Myocyte (in vitro differentiated cells): ENCODE measurements at regions not wholly inside any gene's neighbourhood (a gene's known extent, or its start where the extent isn't known, plus 50 kb on each side); places are given as distances from the start of the nearest gene placed in this dataset.

Experiments
- DNase-seq: peaks from one replicate; pipeline ENCODE4 v3.0.0-alpha.2; 2012; ENCODE audit warnings: low read depth

GRCh38 chr14:87184180-87184579 is 808.8 kb downstream of the GALC start:
- no peak for DNase-seq

DNA sequence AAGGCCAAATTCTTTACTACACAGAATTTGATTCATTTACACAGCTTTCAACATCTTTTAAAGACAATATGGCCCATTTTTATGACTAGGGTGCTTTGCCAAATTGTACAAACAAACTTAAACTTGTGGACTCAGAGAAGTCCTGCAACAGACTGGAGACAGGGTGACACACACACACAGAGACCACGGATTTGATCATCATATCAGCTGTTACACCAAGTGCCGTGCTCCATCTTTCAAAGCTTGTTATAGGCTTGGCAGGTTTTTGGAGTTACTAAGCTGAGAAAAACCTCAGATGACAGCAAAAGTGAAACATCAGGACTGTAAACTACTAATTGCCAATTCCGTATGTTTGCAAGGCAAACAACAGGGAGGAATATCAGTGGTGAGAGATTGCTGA is 811.7 kb downstream of the GALC start:
- peak; percentile 31 for DNase-seq

DNA sequence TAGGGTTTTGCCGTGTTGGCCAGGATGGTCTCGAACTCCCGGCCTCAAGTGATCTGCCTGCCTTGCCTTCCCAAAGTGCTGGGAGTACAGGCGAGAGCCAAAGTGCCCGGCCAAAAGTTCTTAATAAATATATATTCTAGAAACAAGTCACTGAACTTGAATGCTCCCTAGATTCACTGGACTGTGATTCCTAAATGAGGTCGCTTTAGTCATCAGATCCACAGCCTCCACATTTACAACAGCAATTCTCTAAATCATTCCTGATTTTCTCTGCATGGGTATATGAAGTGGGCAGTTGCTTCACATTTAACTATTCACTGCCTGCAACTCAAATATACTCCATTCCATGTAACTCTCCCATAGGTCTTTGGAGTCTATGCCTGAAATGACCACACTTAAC is 813.0 kb downstream of the GALC start:
- no peak for DNase-seq

- DNase-seq, result no peak
Observed at GRCh38 chr14:87178277-87178676, 814.7 kb downstream of the GALC start.

DNA sequence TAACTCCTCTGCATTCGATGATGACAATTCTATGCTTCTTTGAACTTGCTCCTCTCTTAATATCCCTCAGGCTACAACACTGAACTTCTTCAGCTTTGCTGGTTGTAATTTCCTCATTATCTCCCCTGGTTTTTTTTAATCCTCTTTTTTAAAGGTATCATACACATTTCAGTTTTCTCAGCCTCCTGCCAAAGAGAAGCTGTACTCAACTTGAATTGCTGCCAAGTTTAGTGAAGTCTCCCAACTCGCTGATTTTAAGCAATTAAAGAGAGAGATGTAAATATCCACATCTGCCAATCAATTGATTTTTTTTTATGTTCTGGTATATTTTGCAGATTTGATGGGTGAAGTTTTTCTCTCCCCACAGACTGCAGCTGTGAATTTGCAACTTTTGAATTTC is 817.8 kb downstream of the GALC start:
- no peak for DNase-seq

GRCh38 chr14:87171141-87171540 is 821.8 kb downstream of the GALC start:
- DNase-seq, result no peak

GRCh38 chr14:87170179-87170578 is 822.8 kb downstream of the GALC start:
- DNase-seq, result no peak

DNA sequence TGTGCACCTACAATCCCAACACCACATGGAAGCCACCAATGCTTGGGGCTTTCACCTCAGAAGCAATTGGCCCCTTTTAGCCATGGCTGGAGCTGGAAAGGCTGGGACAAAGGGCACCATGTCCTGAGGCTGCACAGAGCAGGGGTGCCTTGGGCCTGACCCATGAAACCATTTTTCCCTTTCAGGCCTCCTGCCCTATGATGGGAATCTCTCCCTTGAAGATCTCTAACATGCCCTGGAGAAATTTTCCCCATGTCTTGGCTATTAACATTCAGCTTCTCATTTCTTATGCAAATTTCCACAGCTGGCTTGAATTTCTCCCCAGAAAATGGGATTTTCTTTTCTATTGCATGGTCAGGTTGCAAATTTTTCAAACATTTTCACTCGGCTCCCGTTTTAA is 823.6 kb downstream of the GALC start:
- DNase-seq, result no peak

DNA sequence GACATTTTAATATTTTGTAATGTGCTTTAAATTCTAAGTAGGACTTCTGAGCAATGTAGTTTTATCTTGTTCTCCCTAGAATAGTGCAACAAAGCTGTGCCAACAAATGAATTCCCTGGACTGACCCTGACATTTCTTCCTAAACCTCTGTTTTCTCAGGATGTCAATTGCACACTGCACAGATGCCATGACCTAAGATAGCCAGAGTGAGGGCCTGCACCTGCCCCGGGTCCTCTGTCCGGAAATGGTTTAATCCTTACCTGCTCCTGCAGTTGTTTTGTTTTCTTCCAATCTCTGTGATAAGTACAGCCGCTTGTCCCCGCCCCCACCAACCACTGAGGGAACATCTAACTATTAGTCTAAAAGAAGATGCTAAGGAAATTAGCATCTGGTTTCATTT is 831.5 kb downstream of the GALC start:
- DNase-seq, result no peak

DNA sequence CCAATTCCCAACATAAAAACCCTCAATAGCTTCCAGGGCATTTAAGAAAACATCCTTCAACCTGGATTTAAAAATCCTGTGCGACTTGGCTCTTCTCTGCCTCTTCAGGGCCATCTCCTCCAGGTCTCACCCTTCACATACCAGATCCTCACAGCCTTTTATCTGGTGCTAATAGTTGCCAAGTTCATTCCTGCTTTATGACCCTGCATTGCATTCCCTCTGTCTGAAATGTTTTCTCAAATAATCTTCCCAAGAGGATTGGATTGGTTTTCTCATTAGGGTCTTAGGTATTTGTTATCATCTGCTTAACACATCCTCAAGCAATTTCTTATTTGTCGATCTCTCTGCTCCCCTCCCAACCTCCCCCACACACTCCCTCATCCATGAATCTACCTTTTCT is 832.0 kb downstream of the GALC start:
- no peak for DNase-seq

DNA sequence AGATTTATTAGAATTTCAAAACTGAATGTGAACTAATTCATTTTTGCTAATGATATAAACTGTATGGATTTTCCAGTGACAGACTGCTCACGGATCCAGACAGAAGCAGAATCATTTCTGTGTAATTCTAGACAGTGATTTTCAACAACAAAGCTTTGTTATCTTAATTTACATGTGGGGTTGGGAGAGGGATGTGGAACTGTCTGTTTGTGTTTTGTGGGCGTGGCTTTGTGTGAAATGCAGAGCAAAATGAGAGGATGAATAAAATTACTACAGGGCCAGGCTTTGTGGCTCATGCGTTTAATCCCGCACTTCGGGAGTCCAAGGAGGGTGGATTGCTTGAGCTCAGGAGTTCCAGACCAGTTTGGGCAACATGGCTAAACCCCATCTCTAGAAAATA is 834.7 kb downstream of the GALC start:
- DNase-seq, result no peak

DNA sequence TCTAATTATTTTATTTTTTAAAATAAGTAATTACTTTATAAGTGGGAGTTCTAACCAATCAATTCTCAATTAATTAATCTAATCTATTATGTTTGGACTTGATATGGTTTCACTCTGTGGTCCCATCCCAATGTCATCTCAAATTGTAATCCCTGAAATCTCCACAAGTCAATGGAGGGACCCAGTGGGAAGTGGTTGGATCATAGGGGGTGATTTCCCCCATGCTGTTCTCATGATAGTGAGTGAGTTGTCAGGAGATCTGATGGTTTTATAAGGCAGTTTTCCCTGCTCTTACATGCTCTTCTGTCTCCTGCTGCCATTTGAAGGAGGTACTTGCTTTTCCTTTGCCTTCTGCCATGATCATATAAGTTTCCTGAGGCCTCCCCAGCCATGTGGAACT is 836.1 kb downstream of the GALC start:
- DNase-seq, result no peak

GRCh38 chr14:87155856-87156488 is 837.0 kb downstream of the GALC start:
- DNase-seq, result no peak

DNA sequence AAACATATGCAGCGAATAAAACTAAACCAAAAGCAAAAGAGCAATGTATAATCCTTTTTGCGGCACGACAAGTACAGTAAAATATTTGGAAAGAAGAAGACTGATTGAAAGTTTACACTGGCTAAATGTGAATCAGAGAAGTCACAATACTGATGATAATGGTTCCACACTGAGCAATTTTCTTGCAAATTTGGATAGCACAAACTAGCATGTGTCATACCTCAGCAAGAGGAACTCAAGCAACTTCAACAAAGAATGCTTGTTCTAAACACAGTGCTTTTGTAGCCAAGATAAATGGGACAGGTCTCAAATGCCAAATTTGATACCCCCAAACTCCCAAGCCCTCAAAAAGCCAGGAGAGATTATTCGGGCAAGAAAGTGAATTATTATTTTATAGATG is 839.1 kb downstream of the GALC start:
- DNase-seq, result no peak

- no peak for DNase-seq
Observed at GRCh38 chr14:87153391-87153790, 839.6 kb downstream of the GALC start.

GRCh38 chr14:87152693-87153092 is 840.3 kb downstream of the GALC start:
- no peak for DNase-seq

DNA sequence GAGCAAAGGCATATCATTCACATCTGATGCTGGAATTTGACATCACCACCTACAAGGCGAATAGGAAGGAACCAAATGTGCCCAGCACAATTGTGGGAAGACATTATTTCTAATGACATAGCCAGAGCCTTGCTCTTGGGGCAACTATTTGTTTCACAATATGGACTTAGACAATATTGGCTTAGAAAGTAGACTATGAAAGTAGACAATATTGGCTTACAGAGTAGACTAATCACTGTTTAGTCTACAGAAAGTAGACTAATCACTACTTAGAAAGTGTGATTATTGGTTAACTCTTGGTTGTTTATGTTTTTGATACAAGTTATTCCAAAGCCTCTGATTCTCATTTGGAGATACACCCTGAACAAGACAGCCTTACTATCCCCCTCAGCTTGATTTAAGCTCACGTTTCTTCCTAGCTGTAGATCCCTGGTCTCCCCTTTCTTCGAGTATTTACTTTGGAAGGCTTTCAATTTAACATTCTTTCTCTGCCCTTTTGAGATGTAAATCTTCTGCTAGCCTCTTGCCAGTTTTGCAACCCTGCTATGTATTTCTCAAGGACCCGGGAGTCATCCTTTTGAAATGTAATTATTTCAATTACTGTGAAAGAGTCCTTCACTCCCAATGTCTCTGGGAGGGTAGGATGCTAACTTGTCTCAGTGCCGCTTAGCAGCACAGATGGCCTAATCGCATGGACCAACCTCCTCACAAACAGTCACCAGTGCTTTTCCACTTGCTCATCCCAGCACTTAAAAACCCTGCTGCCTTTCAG is 843.2 kb downstream of the GALC start:
- no peak for DNase-seq

GRCh38 chr14:87148655-87149054 is 844.3 kb downstream of the GALC start:
- DNase-seq, result peak; percentile 20

GRCh38 chr14:87142551-87143211 is 850.3 kb downstream of the GALC start:
- no peak for DNase-seq

DNA sequence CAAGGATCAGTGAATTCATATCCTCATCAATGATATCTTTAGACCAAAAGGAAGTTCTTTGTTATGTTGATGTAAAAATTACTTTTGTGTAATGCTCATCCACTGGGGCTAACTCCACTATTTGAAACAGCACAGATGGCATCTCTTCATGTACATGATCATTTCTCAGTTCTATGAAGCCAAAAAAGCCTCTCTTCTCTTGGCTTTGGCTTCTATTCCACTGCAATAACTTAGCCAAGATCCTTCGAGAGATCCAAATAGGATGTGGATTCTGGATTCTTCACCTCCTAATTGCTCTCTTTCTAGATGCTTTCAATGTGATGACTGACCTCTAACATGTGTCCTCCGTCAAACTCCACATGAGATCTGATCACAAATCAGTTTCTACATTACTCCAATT is 851.2 kb downstream of the GALC start:
- DNase-seq, result no peak

- no peak for DNase-seq
Observed at GRCh38 chr14:87139299-87139698, 853.7 kb downstream of the GALC start.

GRCh38 chr14:87133073-87133801 is 859.7 kb downstream of the GALC start:
- DNase-seq, result peak; percentile 90
